Activated T-helper 1 cell treated with anti-CD3 and anti-CD28 coated beads, Interleukin-12 subunit alpha, Interleukin-12 subunit beta, Interleukin-2, Interleukin-4 antibody, amounts not matched to agents 30 ng/mL and 10 ng/mL and 1 ng/mL, durations not matched to agents 14 hours and 24 hours and 36 hours (primary cell): ENCODE measurements at regions not wholly inside any gene's neighbourhood (a gene's known extent, or its start where the extent isn't known, plus 50 kb on each side); places are given as distances from the start of the nearest gene placed in this dataset.
"Not testable (repeated sequence)": the region's sequence is repeated elsewhere in the genome, so short reads cannot be mapped to it uniquely, and the experiment has no call there.

Source experiments
- DNase-seq: peaks from one replicate; pipeline ENCODE4 v3.0.0; 2021; ENCODE audit warnings: low spot score
- H3K27ac Mint-ChIP-seq: one replicate; pipeline ENCODE4 v1.8.0; 2021; ENCODE audit warnings: mild to moderate bottlenecking, mixed read lengths
- H3K27me3 Mint-ChIP-seq: one replicate; pipeline ENCODE4 v1.8.0; 2022; ENCODE audit warnings: mild to moderate bottlenecking, moderate library complexity, mixed read lengths; ENCODE audit not compliant: insufficient read depth
- H3K36me3 Mint-ChIP-seq: one replicate; pipeline ENCODE4 v1.8.0; 2021; ENCODE audit warnings: low read depth, mixed read lengths
- H3K4me1 Mint-ChIP-seq: one replicate; pipeline ENCODE4 v1.8.0; 2021; ENCODE audit warnings: low read depth, mixed read lengths
- H3K4me3 Mint-ChIP-seq: one replicate; pipeline ENCODE4 v1.8.0; 2021; ENCODE audit warnings: mild to moderate bottlenecking, moderate library complexity, mixed read lengths
- H3K9me3 Mint-ChIP-seq: one replicate; pipeline ENCODE4 v1.8.0; 2021; ENCODE audit warnings: mixed read lengths
- intact Hi-C: fragments of 100-400 bp; cut with micrococcal nuclease; formaldehyde crosslinking; loops from one replicate; pipeline ENCODE4 v1.15.1; 2024

- no peaks in the 10 kb centered on the region for H3K9me3 Mint-ChIP-seq
- H3K27ac Mint-ChIP-seq, result no peak overlapping the region
- no peak for DNase-seq
- H3K4me1 Mint-ChIP-seq, result no peaks in the 10 kb centered on the region
- H3K36me3 Mint-ChIP-seq, result no peaks in the 10 kb centered on the region
- H3K27me3 Mint-ChIP-seq, result no peaks in the 10 kb centered on the region
- intact Hi-C loops, result no loop called here
- H3K4me3 Mint-ChIP-seq, result no peak overlapping the region
Measured at GRCh38 chr14:41476526-41476925, 130.2 kb upstream of the LRFN5 start.

GRCh38 chr14:41461380-41461779, 145.3 kb upstream of the LRFN5 start:
- intact Hi-C loops, result no loop called here
- Mint-ChIP-seq H3K27me3 (no peaks in the 10 kb centered on the region), H3K9me3 (peaks cover 5% of the 10 kb centered on the region), H3K36me3 (no peaks in the 10 kb centered on the region), H3K4me1 (no peaks in the 10 kb centered on the region), H3K27ac (no peak overlapping the region), H3K4me3 (no peak overlapping the region)
- DNase-seq, result no peak

- Mint-ChIP-seq H3K4me1 (no peaks in the 10 kb centered on the region), H3K27me3 (no peaks in the 10 kb centered on the region), H3K9me3 (peaks cover 5% of the 10 kb centered on the region), H3K27ac (no peak overlapping the region), H3K4me3 (no peak overlapping the region), H3K36me3 (no peaks in the 10 kb centered on the region)
- intact Hi-C loops, result no loop called here
- DNase-seq, result no peak
Measured at GRCh38 chr14:41457393-41457792, 149.3 kb upstream of the LRFN5 start.

GRCh38 chr14:41449066-41449465, 157.6 kb upstream of the LRFN5 start:
- Mint-ChIP-seq H3K36me3 (no peaks in the 10 kb centered on the region), H3K27me3 (no peaks in the 10 kb centered on the region), H3K9me3 (no peaks in the 10 kb centered on the region), H3K27ac (no peak overlapping the region), H3K4me3 (no peak overlapping the region), H3K4me1 (no peaks in the 10 kb centered on the region)
- DNase-seq, result no peak
- intact Hi-C loops, result no loop called here

- no peak overlapping the region for H3K4me3 Mint-ChIP-seq
- no peaks in the 10 kb centered on the region for H3K4me1 Mint-ChIP-seq
- intact Hi-C loops, result no loop called here
- no peaks in the 10 kb centered on the region for H3K36me3 Mint-ChIP-seq
- H3K27ac Mint-ChIP-seq, result no peak overlapping the region
- H3K27me3 Mint-ChIP-seq, result no peaks in the 10 kb centered on the region
- no peaks in the 10 kb centered on the region for H3K9me3 Mint-ChIP-seq
- DNase-seq, result no peak
Measured at GRCh38 chr14:41446008-41446407, 160.7 kb upstream of the LRFN5 start.

- Mint-ChIP-seq H3K9me3 (peaks cover 3% of the 10 kb centered on the region), H3K27me3 (no peaks in the 10 kb centered on the region), H3K36me3 (no peaks in the 10 kb centered on the region), H3K4me3 (no peak overlapping the region), H3K4me1 (no peaks in the 10 kb centered on the region), H3K27ac (no peak overlapping the region)
- DNase-seq, result no peak
- intact Hi-C loops, result no loop called here
Measured at GRCh38 chr14:41423503-41423902, 183.2 kb upstream of the LRFN5 start.

- H3K4me1 Mint-ChIP-seq, intact Hi-C loops, H3K36me3 Mint-ChIP-seq, DNase-seq, H3K4me3 Mint-ChIP-seq, H3K9me3 Mint-ChIP-seq, H3K27me3 Mint-ChIP-seq, H3K27ac Mint-ChIP-seq: not testable (repeated sequence)
Measured at GRCh38 chr14:41421308-41421707, 185.4 kb upstream of the LRFN5 start.

- DNase-seq, result no peak
- H3K27ac Mint-ChIP-seq, result no peak overlapping the region
- peaks cover 3% of the 10 kb centered on the region for H3K9me3 Mint-ChIP-seq
- H3K36me3 Mint-ChIP-seq, result no peaks in the 10 kb centered on the region
- no peaks in the 10 kb centered on the region for H3K27me3 Mint-ChIP-seq
- no peak overlapping the region for H3K4me3 Mint-ChIP-seq
- intact Hi-C loops, result no loop called here
- H3K4me1 Mint-ChIP-seq, result no peaks in the 10 kb centered on the region
Measured at GRCh38 chr14:41419709-41420108, 187.0 kb upstream of the LRFN5 start.

GRCh38 chr14:41418851-41419250, 187.8 kb upstream of the LRFN5 start:
- Mint-ChIP-seq H3K27me3 (no peaks in the 10 kb centered on the region), H3K36me3 (no peaks in the 10 kb centered on the region), H3K4me3 (no peak overlapping the region), H3K9me3 (no peaks in the 10 kb centered on the region), H3K27ac (no peak overlapping the region), H3K4me1 (no peaks in the 10 kb centered on the region)
- no peak for DNase-seq
- intact Hi-C loops, result no loop called here

GRCh38 chr14:41409806-41410205, 196.9 kb upstream of the LRFN5 start:
- no peak overlapping the region for H3K27ac Mint-ChIP-seq
- no peaks in the 10 kb centered on the region for H3K27me3 Mint-ChIP-seq
- H3K36me3 Mint-ChIP-seq, result no peaks in the 10 kb centered on the region
- H3K9me3 Mint-ChIP-seq, result no peaks in the 10 kb centered on the region
- no peaks in the 10 kb centered on the region for H3K4me1 Mint-ChIP-seq
- intact Hi-C loops, result no loop called here
- no peak for DNase-seq
- H3K4me3 Mint-ChIP-seq, result no peak overlapping the region

GRCh38 chr14:41404126-41404525, 202.6 kb upstream of the LRFN5 start:
- no peaks in the 10 kb centered on the region for H3K4me1 Mint-ChIP-seq
- H3K9me3 Mint-ChIP-seq, result no peaks in the 10 kb centered on the region
- no peak overlapping the region for H3K27ac Mint-ChIP-seq
- intact Hi-C loops, result no loop called here
- no peak for DNase-seq
- H3K36me3 Mint-ChIP-seq, result no peaks in the 10 kb centered on the region
- H3K27me3 Mint-ChIP-seq, result no peaks in the 10 kb centered on the region
- no peak overlapping the region for H3K4me3 Mint-ChIP-seq

DNA sequence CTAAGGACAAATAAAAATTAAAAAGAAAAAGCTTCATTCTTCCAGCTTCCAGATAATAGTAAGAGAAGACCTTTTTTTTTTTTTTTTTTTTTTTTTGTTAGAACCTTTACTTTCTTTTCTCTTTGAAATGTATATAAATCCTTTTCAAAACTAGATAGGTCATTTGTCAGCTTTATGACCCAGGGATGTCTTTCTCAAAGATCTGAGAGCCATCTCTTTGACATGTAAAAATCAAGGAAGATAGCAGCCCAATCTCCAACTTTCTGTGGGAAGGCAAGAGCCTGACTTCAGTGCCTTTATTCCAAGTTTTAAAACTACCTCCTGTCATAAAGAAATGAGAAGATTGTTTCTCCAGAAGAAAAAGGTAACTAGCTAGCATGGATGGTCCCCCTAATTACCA, 203.3 kb upstream of the LRFN5 start:
- no peaks in the 10 kb centered on the region for H3K36me3 Mint-ChIP-seq
- H3K9me3 Mint-ChIP-seq, result no peaks in the 10 kb centered on the region
- no peaks in the 10 kb centered on the region for H3K27me3 Mint-ChIP-seq
- intact Hi-C loops, result no loop called here
- H3K27ac Mint-ChIP-seq, result no peak overlapping the region
- no peak for DNase-seq
- H3K4me1 Mint-ChIP-seq, result no peaks in the 10 kb centered on the region
- no peak overlapping the region for H3K4me3 Mint-ChIP-seq

DNA sequence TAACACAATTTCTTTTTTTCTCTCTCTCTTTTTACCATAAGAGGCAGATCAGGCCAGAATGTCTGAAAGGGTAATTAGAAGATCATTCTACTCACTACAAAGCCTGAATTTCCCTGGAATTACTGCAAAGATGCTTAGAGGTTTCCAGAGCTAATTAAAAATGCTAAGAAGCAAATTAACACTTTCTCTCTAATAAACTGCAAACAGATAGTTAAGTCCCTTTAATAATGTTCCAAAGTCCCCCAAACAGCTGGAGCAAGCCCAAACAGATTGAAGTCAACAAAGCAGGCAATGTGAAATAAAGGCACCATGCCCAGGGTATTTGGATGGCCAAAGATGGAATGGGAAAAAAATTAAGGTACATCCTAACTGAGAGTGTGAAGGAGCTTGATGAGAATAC, 208.8 kb upstream of the LRFN5 start:
- intact Hi-C loops, result no loop called here

DNA sequence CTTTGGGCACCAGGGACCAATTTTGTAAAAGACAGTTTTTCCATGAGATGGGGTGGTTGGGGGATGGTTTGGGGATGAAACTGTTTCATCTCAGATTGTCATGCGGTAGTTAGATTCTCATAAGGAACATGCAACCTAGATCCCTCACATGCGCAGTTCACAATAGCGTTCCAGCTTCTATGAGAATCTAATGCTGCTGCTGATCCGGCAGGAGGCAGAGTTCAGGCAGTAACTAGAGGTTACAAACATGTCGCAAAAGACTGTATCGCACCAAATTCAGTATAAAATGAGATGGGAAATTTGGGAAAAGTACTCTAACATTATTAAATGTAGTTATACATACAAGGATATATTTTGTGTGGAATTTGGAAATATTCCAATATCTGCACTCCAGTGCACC, 213.2 kb upstream of the LRFN5 start:
- H3K4me1 Mint-ChIP-seq, result no peaks in the 10 kb centered on the region
- peaks cover 3% of the 10 kb centered on the region for H3K9me3 Mint-ChIP-seq
- no peaks in the 10 kb centered on the region for H3K27me3 Mint-ChIP-seq
- no peaks in the 10 kb centered on the region for H3K36me3 Mint-ChIP-seq
- intact Hi-C loops, result no loop called here
- H3K4me3 Mint-ChIP-seq, result no peak overlapping the region
- H3K27ac Mint-ChIP-seq, result no peak overlapping the region
- DNase-seq, result no peak

More for the DNA sequence above, 208.8 kb upstream of the LRFN5 start:
- DNase-seq, result no peak
- H3K27me3 Mint-ChIP-seq, result no peaks in the 10 kb centered on the region
- H3K36me3 Mint-ChIP-seq, result no peaks in the 10 kb centered on the region
- no peak overlapping the region for H3K4me3 Mint-ChIP-seq
- H3K9me3 Mint-ChIP-seq, result no peaks in the 10 kb centered on the region
- H3K4me1 Mint-ChIP-seq, result no peaks in the 10 kb centered on the region
- no peak overlapping the region for H3K27ac Mint-ChIP-seq
